H1 (cell line): ENCODE measurements at regions not wholly inside any gene's neighbourhood (a gene's known extent, or its start where the extent isn't known, plus 50 kb on each side); places are given as distances from the start of the nearest gene placed in this dataset.

Source experiments
- CTCF ChIP-seq, 3 experiments: IDR thresholded peaks; 1 replicate in 2 of 3; 2 replicates in 1 of 3; pipeline versions ENCODE4 v1.5.1 to v1.6.1; 2011; ENCODE audit warnings: low read length in 3 of 3, mild to moderate bottlenecking in 3 of 3, inconsistent platforms in 2 of 3, low read depth in 1 of 3, moderate library complexity in 1 of 3; ENCODE audit not compliant: insufficient read depth in 1 of 3; ENCODE audit errors: control extremely low read depth in 1 of 3
- PHF8 ChIP-seq: fragments of 200-600 bp; sonication (generic); conservative IDR thresholded peaks from 2 replicates; pipeline ENCODE4 v1.7.1; 2012; ENCODE audit warnings: low read depth, mild to moderate bottlenecking, inconsistent platforms, low read length, moderate library complexity
- SIN3A ChIP-seq, 2 experiments: IDR thresholded peaks in 1 of 2; conservative IDR thresholded peaks in 1 of 2; 2 replicates each; pipeline ENCODE4 v1.6.1; 2011 to 2012; ENCODE audit warnings: low read length in 2 of 2, improper control_type of control experiment in 1 of 2, low read depth in 1 of 2, mild to moderate bottlenecking in 1 of 2
- TBP ChIP-seq: IDR thresholded peaks from 2 replicates; pipeline ENCODE4 v1.6.1; 2011; ENCODE audit warnings: low read depth, low read length, improper control_type of control experiment

- TF ChIP-seq CTCF (IDR thresholded peaks at IDR 0.05; ENCODE audit: control extremely low read depth in 1 of 3, insufficient read depth in 1 of 3, low read depth in 1 of 3, low read length in 3 of 3) (no peak), TBP (no peak), SIN3A (conservative IDR thresholded peaks at IDR 0.05 in 1 of 2, IDR thresholded peaks at IDR 0.05 in 1 of 2; ENCODE audit: low read depth in 1 of 2, low read length in 2 of 2) (no peak), PHF8 (no peak)
These were observed 248.5 kb upstream of the ID2 start for GRCh38 chr2:8433390-8433789.
